Stimulated activated CD4-positive, alpha-beta T cell treated with anti-CD3 and anti-CD28 coated beads, TNF-alpha, amount 100 ng/mL, for 24 hours (primary cell): ENCODE measurements at regions not wholly inside any gene's neighbourhood (a gene's known extent, or its start where the extent isn't known, plus 50 kb on each side); places are given as distances from the start of the nearest gene placed in this dataset.

ENCODE experiments used
- DNase-seq, 3 experiments: peaks; one replicate each; pipeline ENCODE4 v3.0.0-alpha.2; 2020; ENCODE audit warnings: low read depth in 3 of 3

GRCh38 chr2:44825702-44826101, 115.8 kb upstream of the SIX3 start:
- no peak for DNase-seq

GRCh38 chr2:44826601-44827000, 114.9 kb upstream of the SIX3 start:
- DNase-seq, result no peak

- no peak for DNase-seq
These were observed 111.7 kb upstream of the SIX3 start for GRCh38 chr2:44829771-44830170.

- DNase-seq, result no peak
These were observed 108.1 kb upstream of the SIX3 start for GRCh38 chr2:44833171-44834069.

GRCh38 chr2:44834656-44835055, 106.8 kb upstream of the SIX3 start:
- no peak for DNase-seq

GRCh38 chr2:44836174-44836573, 105.3 kb upstream of the SIX3 start:
- DNase-seq, result peak in 2 of 3 experiments; percentile 8 to 53

GRCh38 chr2:44836916-44837315, 104.6 kb upstream of the SIX3 start:
- DNase-seq, result no peak

- no peak for DNase-seq
These were observed 103.2 kb upstream of the SIX3 start for GRCh38 chr2:44838116-44838790.

- DNase-seq, result no peak
These were observed 102.1 kb upstream of the SIX3 start for GRCh38 chr2:44839370-44839769.

GRCh38 chr2:44839771-44840502, 101.6 kb upstream of the SIX3 start:
- no peak for DNase-seq

GRCh38 chr2:44840503-44840850, 101.0 kb upstream of the SIX3 start:
- no peak for DNase-seq

GRCh38 chr2:44843086-44843485, 98.4 kb upstream of the SIX3 start:
- DNase-seq, result no peak

- DNase-seq, result no peak
These were observed 97.7 kb upstream of the SIX3 start for GRCh38 chr2:44843641-44844310.

- no peak for DNase-seq
These were observed 96.7 kb upstream of the SIX3 start for GRCh38 chr2:44844651-44845270.

GRCh38 chr2:44848026-44848425, 93.5 kb upstream of the SIX3 start:
- no peak for DNase-seq

GRCh38 chr2:44850016-44850415, 91.5 kb upstream of the SIX3 start:
- DNase-seq, result no peak

GRCh38 chr2:44851518-44851917, 90.0 kb upstream of the SIX3 start:
- no peak for DNase-seq

- DNase-seq, result no peak
These were observed 88.9 kb upstream of the SIX3 start for GRCh38 chr2:44852594-44852993.

- no peak for DNase-seq
These were observed 82.2 kb upstream of the SIX3 start for GRCh38 chr2:44859337-44859736.

- DNase-seq, result no peak
These were observed 75.3 kb upstream of the SIX3 start for GRCh38 chr2:44866152-44866551.

- DNase-seq, result no peak
These were observed 71.7 kb upstream of the SIX3 start for GRCh38 chr2:44869761-44870160.

GRCh38 chr2:44877417-44877816, 64.1 kb upstream of the SIX3 start:
- no peak for DNase-seq
